Duodenal mucosa (tissue), 2 donors: ENCODE measurements at regions not wholly inside any gene's neighbourhood (a gene's known extent, or its start where the extent isn't known, plus 50 kb on each side); places are given as distances from the start of the nearest gene placed in this dataset.
"Not testable (repeated sequence)": the region's sequence is repeated elsewhere in the genome, so short reads cannot be mapped to it uniquely, and the experiment has no call there.

ENCODE experiments used
- H3K27ac ChIP-seq: one replicate; pipeline ENCODE4 v1.7.0; 2013; ENCODE audit warnings: low read depth, low read length
- H3K27me3 ChIP-seq, 2 donors: one replicate each; pipeline ENCODE4 v1.7.0; 2013; ENCODE audit warnings: low read length in 2 of 2, control low read depth in 1 of 2; ENCODE audit not compliant: insufficient read depth in 2 of 2, control insufficient read depth in 1 of 2
- H3K36me3 ChIP-seq, 2 donors: one replicate each; pipeline ENCODE4 v1.7.0; 2013; ENCODE audit warnings: low read length in 2 of 2, control low read depth in 1 of 2; ENCODE audit not compliant: insufficient read depth in 2 of 2, control insufficient read depth in 1 of 2
- H3K4me1 ChIP-seq, 2 donors: one replicate each; pipeline ENCODE4 v1.7.0; 2013; ENCODE audit warnings: low read length in 2 of 2, control low read depth in 1 of 2; ENCODE audit not compliant: insufficient read depth in 2 of 2, control insufficient read depth in 1 of 2
- H3K4me3 ChIP-seq, 2 donors: one replicate each; pipeline ENCODE4 v1.7.0; 2013; ENCODE audit warnings: low read length in 2 of 2, low read depth in 1 of 2
- H3K9ac ChIP-seq, 2 donors: one replicate each; pipeline ENCODE4 v1.7.0; 2013; ENCODE audit warnings: low read length in 2 of 2, low read depth in 1 of 2
- H3K9me3 ChIP-seq, 2 donors: one replicate each; pipeline ENCODE4 v1.7.0; 2013; ENCODE audit warnings: low read length in 2 of 2, control low read depth in 1 of 2; ENCODE audit not compliant: control insufficient read depth in 1 of 2

DNA sequence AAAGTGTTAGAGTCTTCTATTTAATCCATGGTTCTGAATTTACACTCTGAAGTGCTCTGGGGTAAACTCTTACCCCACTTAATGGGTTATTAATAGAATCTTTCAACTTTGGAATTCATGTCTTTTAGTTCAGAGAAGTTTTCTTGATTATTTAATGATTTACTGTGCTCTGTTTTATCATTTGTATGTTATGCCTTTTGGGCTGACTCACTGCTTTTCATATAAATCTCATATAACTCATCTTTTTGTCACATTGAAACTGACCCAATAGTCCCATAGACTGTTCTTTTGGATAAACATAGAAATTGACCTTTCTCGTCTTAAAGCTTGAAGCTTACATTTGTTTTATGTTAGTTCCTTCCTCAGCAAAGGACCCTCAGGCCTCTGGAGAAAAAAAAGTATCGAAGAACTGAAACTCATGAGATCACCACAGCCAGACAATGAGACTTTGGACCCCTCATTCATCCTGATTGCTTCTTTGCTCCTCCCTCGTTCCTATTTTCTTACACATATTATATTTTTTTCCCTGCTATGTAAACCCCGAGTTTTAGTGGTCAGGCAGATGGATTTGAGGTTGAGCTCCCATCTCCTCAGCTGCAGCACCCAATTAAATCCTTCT is 229.1 kb upstream of the CBLB start:
- no peaks in the 10 kb centered on the region for H3K4me1 ChIP-seq
- no peaks in the 10 kb centered on the region for H3K36me3 ChIP-seq
- no peak overlapping the region for H3K9ac ChIP-seq
- H3K4me3 ChIP-seq = no peak overlapping the region
- no peaks in the 10 kb centered on the region for H3K27me3 ChIP-seq
- H3K9me3 ChIP-seq = no peaks in the 10 kb centered on the region
- no peak overlapping the region for H3K27ac ChIP-seq

DNA sequence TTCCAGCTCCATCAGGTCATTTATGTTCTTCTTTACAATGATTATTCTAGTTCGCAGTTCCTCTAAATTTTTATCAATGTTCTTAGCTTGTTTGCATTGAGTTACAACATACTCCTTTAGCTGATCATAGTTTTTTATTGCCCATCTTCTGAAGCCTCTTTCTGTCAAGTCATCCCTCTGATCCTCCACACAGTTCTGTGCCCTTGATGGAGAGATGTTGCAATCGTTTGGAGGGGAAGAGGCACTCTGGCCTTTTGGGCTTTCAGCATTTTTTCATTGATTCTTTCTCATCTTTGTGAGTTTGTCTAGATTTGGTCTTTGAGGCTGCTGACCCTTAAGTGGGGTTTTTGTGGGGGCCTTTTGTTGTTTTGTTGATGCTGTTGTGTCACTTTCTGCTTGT is 234.6 kb upstream of the CBLB start:
- Histone ChIP-seq H3K4me3 (no peak overlapping the region), H3K9me3 (no peaks in the 10 kb centered on the region), H3K27me3 (no peaks in the 10 kb centered on the region), H3K36me3 (no peaks in the 10 kb centered on the region), H3K4me1 (no peaks in the 10 kb centered on the region), H3K9ac (no peak overlapping the region), H3K27ac (no peak overlapping the region)

- Histone ChIP-seq H3K9me3 (no peaks in the 10 kb centered on the region), H3K27ac (no peak overlapping the region), H3K9ac (no peak overlapping the region), H3K4me3 (no peak overlapping the region), H3K36me3 (no peaks in the 10 kb centered on the region), H3K4me1 (no peaks in the 10 kb centered on the region), H3K27me3 (no peaks in the 10 kb centered on the region)
Measured at GRCh38 chr3:106104078-106104477, 235.3 kb upstream of the CBLB start.

DNA sequence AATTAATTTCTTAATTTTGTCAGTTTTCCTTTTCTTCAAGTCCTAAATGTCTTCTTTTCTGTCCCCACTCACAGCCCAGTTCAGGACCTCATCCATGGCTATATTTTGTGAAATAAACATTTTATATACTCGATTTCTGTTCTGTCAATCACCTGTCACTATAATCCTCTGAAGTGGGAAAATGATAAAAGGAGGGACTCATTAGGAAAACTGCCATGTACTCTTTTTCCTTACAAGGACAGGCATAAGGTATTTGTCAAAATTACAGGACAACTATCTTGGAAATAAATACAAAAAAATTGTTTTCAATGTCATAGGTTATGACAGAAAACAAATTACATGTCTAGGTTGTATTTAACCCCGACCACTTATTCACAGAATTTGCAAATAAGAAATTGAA is 240.1 kb upstream of the CBLB start:
- Histone ChIP-seq H3K27me3 (no peaks in the 10 kb centered on the region), H3K36me3 (no peaks in the 10 kb centered on the region), H3K9me3 (no peaks in the 10 kb centered on the region), H3K27ac (no peak overlapping the region), H3K9ac (no peak overlapping the region), H3K4me1 (no peaks in the 10 kb centered on the region), H3K4me3 (no peak overlapping the region)

DNA sequence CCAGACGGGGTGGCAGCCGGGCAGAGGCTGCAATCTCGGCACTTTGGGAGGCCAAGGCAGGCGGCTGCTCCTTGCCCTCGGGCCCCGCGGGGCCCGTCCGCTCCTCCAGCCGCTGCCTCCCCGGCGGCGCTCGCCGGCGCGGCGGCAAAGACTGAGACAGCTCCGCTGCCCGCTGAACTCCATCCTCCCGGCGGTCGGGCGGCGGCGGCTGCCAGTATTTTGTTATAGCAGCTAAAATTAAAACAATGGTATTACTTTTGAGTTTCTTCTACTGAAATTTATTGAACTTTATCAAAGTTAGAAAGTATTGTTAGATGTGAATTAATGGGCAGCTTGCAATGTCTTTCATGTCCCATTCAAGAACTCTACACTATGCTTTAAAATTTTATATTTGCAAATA is 243.7 kb upstream of the CBLB start:
- H3K4me3 ChIP-seq, H3K9ac ChIP-seq, H3K9me3 ChIP-seq, H3K27ac ChIP-seq, H3K27me3 ChIP-seq, H3K36me3 ChIP-seq, H3K4me1 ChIP-seq: not testable (repeated sequence)

DNA sequence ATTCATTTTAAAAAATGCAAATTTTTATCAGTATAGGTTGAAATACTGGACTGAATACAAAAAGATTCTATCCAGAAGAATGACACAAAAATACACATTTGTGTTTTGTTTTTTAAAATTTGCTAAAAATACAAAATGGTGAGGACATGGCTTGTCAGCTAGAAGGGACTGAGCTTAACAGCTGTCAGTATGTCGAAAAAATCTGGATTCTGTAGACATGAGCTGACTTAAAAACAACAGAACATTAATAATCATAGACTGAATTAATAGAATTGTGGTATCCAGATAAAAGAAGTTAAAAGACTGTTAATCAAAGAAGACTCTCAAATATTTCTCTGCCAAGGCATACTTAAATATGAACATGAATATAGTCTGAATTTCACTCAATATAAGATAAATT is 244.9 kb upstream of the CBLB start:
- Histone ChIP-seq H3K9ac (no peak overlapping the region), H3K4me3 (no peak overlapping the region), H3K36me3 (no peaks in the 10 kb centered on the region), H3K27ac (no peak overlapping the region), H3K9me3 (no peaks in the 10 kb centered on the region), H3K4me1 (no peaks in the 10 kb centered on the region), H3K27me3 (no peaks in the 10 kb centered on the region)

DNA sequence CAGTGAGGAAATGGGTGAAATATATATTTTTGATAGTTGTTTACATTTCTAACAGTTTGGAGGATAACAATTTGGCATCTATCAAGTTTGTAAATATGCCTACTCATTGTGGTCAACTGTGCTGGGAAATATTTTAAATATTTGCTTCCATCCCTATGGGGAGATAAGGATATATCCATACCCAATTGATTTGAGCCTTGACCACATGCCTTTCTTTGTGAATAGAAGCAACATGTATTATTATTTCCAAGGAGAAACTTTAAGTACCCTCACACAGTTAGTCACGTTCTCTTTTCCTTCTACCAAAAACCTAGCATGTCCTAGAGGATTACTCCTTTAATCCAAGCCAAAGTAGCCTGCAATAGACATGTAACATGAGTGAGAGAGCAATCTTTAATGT is 245.4 kb upstream of the CBLB start:
- Histone ChIP-seq H3K4me3 (no peak overlapping the region), H3K27me3 (no peaks in the 10 kb centered on the region), H3K9ac (no peak overlapping the region), H3K36me3 (no peaks in the 10 kb centered on the region), H3K9me3 (no peaks in the 10 kb centered on the region), H3K27ac (no peak overlapping the region), H3K4me1 (no peaks in the 10 kb centered on the region)

GRCh38 chr3:106114848-106115247 is 246.0 kb upstream of the CBLB start:
- Histone ChIP-seq H3K9me3 (no peaks in the 10 kb centered on the region), H3K4me3 (no peak overlapping the region), H3K27ac (no peak overlapping the region), H3K9ac (no peak overlapping the region), H3K27me3 (no peaks in the 10 kb centered on the region), H3K36me3 (no peaks in the 10 kb centered on the region), H3K4me1 (no peaks in the 10 kb centered on the region)

- Histone ChIP-seq H3K36me3 (no peaks in the 10 kb centered on the region), H3K27me3 (no peaks in the 10 kb centered on the region), H3K9ac (no peak overlapping the region), H3K4me3 (no peak overlapping the region), H3K9me3 (no peaks in the 10 kb centered on the region), H3K27ac (no peak overlapping the region), H3K4me1 (no peaks in the 10 kb centered on the region)
Measured at GRCh38 chr3:106115557-106115956, 246.7 kb upstream of the CBLB start.

- H3K4me3 ChIP-seq = no peak overlapping the region
- no peak overlapping the region for H3K27ac ChIP-seq
- H3K27me3 ChIP-seq = no peaks in the 10 kb centered on the region
- no peaks in the 10 kb centered on the region for H3K4me1 ChIP-seq
- no peak overlapping the region for H3K9ac ChIP-seq
- H3K9me3 ChIP-seq = no peaks in the 10 kb centered on the region
- H3K36me3 ChIP-seq = no peaks in the 10 kb centered on the region
Measured at GRCh38 chr3:106116733-106117489, 248.1 kb upstream of the CBLB start.
